Sigmoid colon (tissue), 6 donors: ENCODE measurements at regions not wholly inside any gene's neighbourhood (a gene's known extent, or its start where the extent isn't known, plus 50 kb on each side); places are given as distances from the start of the nearest gene placed in this dataset.

Source experiments
- DNase-seq: peaks from one replicate; pipeline ENCODE4 v3.0.0-alpha.2; 2019
- H3K27ac ChIP-seq, 4 donors: fragments of 200-600 bp; sonication (generic); one replicate each; pipeline ENCODE4 v1.5.1; 2016 to 2019; ENCODE audit warnings: mild to moderate bottlenecking in 1 of 4
- H3K27me3 ChIP-seq, 3 donors: fragments of 200-600 bp; sonication (generic); one replicate each; pipeline ENCODE4 v1.5.1; 2019; ENCODE audit warnings: mild to moderate bottlenecking in 1 of 3
- H3K36me3 ChIP-seq, 4 donors: fragments of 200-600 bp; sonication (generic); one replicate each; pipeline ENCODE4 v1.5.1; 2016 to 2019
- H3K4me1 ChIP-seq, 4 donors: fragments of 200-600 bp; sonication (generic); one replicate each; pipeline ENCODE4 v1.5.1; 2017 to 2019
- H3K4me3 ChIP-seq, 4 donors: fragments of 200-600 bp; sonication (generic); one replicate each; pipeline ENCODE4 v1.5.1; 2017 to 2019; ENCODE audit warnings: mild to moderate bottlenecking in 2 of 4, moderate library complexity in 1 of 4
- H3K9me3 ChIP-seq, 4 donors: fragments of 200-600 bp in 3 of 4; sonication (generic) in 3 of 4; one replicate each; pipeline versions ENCODE4 v1.5.1 to v1.6.1; 2013 to 2019
- EP300 ChIP-seq, 4 donors: sonication (generic); formaldehyde crosslinking; IDR thresholded peaks; one replicate each; pipeline ENCODE4 v1.6.1; 2017; ENCODE audit warnings: antibody characterized with exemption in 4 of 4
- POLR2A ChIP-seq, 2 donors: fragments of 450-650 bp; IDR thresholded peaks; one replicate each; pipeline ENCODE4 v1.6.1; 2016; ENCODE audit warnings: antibody characterized with exemption in 2 of 2, mild to moderate bottlenecking in 2 of 2, moderate library complexity in 2 of 2
- POLR2AphosphoS5 ChIP-seq, 4 donors: sonication (generic); formaldehyde crosslinking; IDR thresholded peaks; one replicate each; pipeline ENCODE4 v1.6.1; 2017; ENCODE audit warnings: antibody characterized with exemption in 4 of 4
- WGBS, 2 donors: extraction: QIAGEN DNeasy Blood & Tissue Kit; methylation state at CpG; one replicate each; pipeline ENCODE4 v1.1.7; 2013; 5-methylcytosine and 5-hydroxymethylcytosine counted together
- intact Hi-C: fragments of 100-400 bp; cut with DNase I; formaldehyde crosslinking; loops from one replicate; pipeline ENCODE4 v1.15.1; 2023
- TF ChIP-seq, protein P1 (sequence below), 4 experiments: fragments of 450-650 bp in 3 of 4; fragments of 200-600 bp in 1 of 4; IDR thresholded peaks; one replicate each; pipeline ENCODE4 v1.5.1; 2016 to 2019; ENCODE audit warnings: antibody characterized with exemption in 4 of 4, mild to moderate bottlenecking in 3 of 4, moderate library complexity in 2 of 4
- donor health status: healthy with polysubstance abuse.
- donor health status: healthy.

DNA sequence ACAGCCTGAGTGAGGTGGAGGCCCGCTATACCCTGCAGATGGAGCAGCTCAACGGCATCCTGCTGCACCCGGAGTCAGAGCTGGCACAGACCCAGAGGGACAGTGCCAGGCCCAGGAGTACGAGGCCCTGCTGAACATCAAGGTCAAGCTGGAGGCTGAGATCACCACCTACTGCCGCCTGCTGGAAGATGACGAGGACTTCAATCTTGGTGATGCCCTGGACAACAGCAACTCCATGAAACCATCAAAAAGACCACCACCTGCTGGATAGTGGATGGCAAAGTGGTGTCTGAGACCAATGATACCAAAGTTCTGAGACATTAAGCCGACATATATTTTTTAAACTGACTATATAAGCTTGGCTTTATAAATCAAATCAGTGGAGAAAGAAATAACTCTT is 73.3 kb upstream of the HHIP start:
- intact Hi-C loops = no loop called here
- Histone ChIP-seq H3K4me3 (no peak overlapping the region), H3K36me3 (no peaks in the 10 kb centered on the region), H3K4me1 (no peaks in the 10 kb centered on the region), H3K27ac (no peak overlapping the region), H3K9me3 (no peaks in the 10 kb centered on the region), H3K27me3 (no peaks in the 10 kb centered on the region)
- TF ChIP-seq, protein P1, sequence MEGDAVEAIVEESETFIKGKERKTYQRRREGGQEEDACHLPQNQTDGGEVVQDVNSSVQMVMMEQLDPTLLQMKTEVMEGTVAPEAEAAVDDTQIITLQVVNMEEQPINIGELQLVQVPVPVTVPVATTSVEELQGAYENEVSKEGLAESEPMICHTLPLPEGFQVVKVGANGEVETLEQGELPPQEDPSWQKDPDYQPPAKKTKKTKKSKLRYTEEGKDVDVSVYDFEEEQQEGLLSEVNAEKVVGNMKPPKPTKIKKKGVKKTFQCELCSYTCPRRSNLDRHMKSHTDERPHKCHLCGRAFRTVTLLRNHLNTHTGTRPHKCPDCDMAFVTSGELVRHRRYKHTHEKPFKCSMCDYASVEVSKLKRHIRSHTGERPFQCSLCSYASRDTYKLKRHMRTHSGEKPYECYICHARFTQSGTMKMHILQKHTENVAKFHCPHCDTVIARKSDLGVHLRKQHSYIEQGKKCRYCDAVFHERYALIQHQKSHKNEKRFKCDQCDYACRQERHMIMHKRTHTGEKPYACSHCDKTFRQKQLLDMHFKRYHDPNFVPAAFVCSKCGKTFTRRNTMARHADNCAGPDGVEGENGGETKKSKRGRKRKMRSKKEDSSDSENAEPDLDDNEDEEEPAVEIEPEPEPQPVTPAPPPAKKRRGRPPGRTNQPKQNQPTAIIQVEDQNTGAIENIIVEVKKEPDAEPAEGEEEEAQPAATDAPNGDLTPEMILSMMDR (IDR thresholded peaks at IDR 0.05) = no peak
- TF ChIP-seq POLR2A (IDR thresholded peaks at IDR 0.05) (no peak), EP300 (IDR thresholded peaks at IDR 0.05) (no peak), POLR2AphosphoS5 (IDR thresholded peaks at IDR 0.05) (no peak)
- no peak for DNase-seq
- 80 to 88% methylated on average over 7 of the region's 7 CpGs for WGBS, 2 donors

DNA sequence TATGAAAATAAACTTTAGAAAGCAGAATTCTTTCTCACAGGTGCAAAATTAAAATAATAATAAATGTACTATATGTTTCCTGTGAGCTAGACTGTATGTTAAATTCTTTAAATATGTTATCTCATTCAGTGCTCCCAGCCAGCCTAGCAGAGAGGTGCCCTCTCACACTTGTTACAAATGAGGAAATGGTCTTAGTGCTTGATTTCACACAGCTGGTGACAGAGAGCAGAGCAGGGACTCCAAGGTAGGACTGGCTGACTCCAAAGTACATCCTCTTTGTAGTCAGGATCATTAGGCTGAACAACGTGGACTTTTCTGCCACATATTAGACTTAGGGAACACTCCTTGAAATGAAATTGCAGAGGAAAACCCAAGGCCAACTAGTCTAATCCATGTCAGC is 72.0 kb upstream of the HHIP start:
- Histone ChIP-seq H3K9me3 (no peaks in the 10 kb centered on the region), H3K27me3 (no peaks in the 10 kb centered on the region), H3K36me3 (no peaks in the 10 kb centered on the region), H3K27ac (no peak overlapping the region), H3K4me1 (no peaks in the 10 kb centered on the region), H3K4me3 (no peak overlapping the region)
- DNase-seq = no peak
- intact Hi-C loops = no loop called here
- TF ChIP-seq POLR2AphosphoS5 (IDR thresholded peaks at IDR 0.05) = no peak
- 6 to 14% methylated on average over 1 of the region's 1 CpG for WGBS, 2 donors

DNA sequence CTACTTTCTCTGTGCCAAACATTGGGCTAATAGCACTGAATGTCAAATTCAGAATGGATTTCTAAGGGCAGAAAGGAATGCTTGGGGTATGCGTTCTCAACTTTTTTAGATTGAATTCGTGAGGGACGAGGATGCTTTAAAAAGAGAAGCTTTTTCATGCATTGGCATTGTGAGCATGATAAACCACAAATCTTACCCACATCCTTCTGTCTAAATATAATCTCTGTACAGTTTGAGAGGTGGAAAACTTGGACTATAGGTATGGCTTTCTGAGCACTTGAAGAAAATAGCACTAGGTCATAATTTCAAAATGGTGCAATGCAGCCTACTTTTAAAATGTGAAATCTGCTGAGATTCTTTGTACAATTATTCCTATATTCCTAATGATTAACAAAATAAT is 71.4 kb upstream of the HHIP start:
- intact Hi-C loops = no loop called here
- Histone ChIP-seq H3K27me3 (no peaks in the 10 kb centered on the region), H3K36me3 (no peaks in the 10 kb centered on the region), H3K9me3 (no peaks in the 10 kb centered on the region), H3K27ac (no peak overlapping the region), H3K4me1 (no peaks in the 10 kb centered on the region), H3K4me3 (no peak overlapping the region)
- TF ChIP-seq EP300 (IDR thresholded peaks at IDR 0.05) (no peak), POLR2AphosphoS5 (IDR thresholded peaks at IDR 0.05) (no peak), POLR2A (IDR thresholded peaks at IDR 0.05) (no peak)
- 56 to 86% methylated on average over 3 of the region's 3 CpGs for WGBS, 2 donors
- DNase-seq = no peak

DNA sequence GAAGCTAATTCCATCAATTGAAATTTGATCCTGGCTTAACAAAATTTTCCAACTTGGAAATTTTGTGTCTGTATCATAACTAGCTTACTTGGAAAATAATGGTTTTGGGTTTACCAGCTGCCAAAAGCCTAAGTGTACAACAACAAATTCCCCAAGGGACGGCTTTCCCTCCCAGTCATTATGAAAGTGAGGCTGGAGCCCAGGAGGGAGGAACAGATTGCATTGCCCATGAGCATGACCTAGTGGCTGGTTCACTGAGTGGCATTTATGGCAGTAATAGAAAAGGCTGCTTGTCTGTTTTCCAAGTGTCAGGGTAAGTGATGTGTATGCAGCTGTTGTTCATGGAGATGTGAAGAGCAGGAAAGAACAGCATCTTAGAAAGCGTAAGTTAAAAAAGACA is 70.8 kb upstream of the HHIP start:
- intact Hi-C loops = no loop called here
- H3K27me3 ChIP-seq = no peaks in the 10 kb centered on the region
- no peak for DNase-seq
- H3K4me1 ChIP-seq = no peaks in the 10 kb centered on the region
- no peaks in the 10 kb centered on the region for H3K36me3 ChIP-seq
- WGBS, 2 donors = 48 to 63% methylated on average over 2 of the region's 2 CpGs
- TF ChIP-seq, protein P1 (IDR thresholded peaks at IDR 0.05) = no peak
- no peak for TF ChIP-seq EP300 (IDR thresholded peaks at IDR 0.05)
- no peak for TF ChIP-seq POLR2A (IDR thresholded peaks at IDR 0.05)
- no peak for TF ChIP-seq POLR2AphosphoS5 (IDR thresholded peaks at IDR 0.05)
- H3K4me3 ChIP-seq = no peak overlapping the region
- H3K27ac ChIP-seq = no peak overlapping the region
- no peaks in the 10 kb centered on the region for H3K9me3 ChIP-seq

DNA sequence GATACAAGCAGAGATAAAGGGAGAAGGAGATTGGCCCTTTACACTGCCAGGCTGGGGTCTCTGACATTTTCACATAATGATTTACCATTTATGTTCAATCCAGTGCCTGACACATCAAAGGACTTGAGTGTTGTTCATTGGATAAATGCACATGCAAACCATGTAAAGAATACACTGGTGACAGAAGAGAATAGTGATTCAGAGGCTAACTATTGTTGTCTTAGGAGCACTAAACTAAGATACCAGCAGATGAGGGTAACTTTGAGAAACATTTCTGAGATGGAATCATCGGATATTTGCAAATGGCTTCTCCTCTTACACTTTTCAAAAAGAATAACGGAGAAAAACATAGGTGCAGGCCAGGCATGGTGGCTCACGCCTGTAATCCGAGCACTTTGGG is 67.3 kb upstream of the HHIP start:
- Histone ChIP-seq H3K36me3 (no peaks in the 10 kb centered on the region), H3K4me3 (no peak overlapping the region), H3K27me3 (no peaks in the 10 kb centered on the region), H3K9me3 (no peaks in the 10 kb centered on the region), H3K4me1 (no peaks in the 10 kb centered on the region), H3K27ac (no peak overlapping the region)
- DNase-seq = no peak
- intact Hi-C loops = no loop called here
- 96 to 98% methylated on average over 4 of the region's 4 CpGs for WGBS, 2 donors
- no peak for TF ChIP-seq EP300 (IDR thresholded peaks at IDR 0.05)

DNA sequence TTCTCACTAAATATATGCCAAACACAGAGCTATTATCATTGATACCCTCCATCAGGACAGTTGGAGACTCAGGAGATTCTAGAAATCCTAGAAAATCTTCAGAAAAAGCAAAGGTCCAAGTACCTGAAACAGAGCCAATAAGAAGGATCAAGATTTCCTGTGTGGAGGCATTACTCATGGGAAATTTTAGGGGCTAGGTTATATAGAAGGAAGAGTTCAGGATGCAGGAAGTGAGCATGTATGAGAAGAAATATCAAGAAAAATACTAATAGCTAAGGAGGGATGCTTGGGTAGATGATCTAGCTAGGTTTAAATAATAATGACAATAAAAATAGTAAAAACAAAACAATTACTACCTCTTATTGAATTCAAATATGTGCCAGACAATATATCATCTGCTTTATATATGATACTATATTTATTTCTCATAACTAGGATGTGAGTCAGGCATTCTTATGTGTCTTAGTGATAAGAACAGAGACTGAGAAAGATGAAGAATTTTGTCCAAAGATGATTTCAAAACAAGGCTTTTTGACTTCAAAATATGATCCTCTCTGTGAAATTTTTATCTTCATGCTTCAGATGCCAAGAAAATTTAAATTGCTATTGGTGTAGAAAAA is 66.4 kb upstream of the HHIP start:
- Histone ChIP-seq H3K4me1 (no peaks in the 10 kb centered on the region), H3K27ac (no peak overlapping the region), H3K27me3 (no peaks in the 10 kb centered on the region), H3K4me3 (no peak overlapping the region), H3K9me3 (no peaks in the 10 kb centered on the region), H3K36me3 (no peaks in the 10 kb centered on the region)
- no peak for DNase-seq
- intact Hi-C loops = no loop called here
- TF ChIP-seq EP300 (IDR thresholded peaks at IDR 0.05) = no peak
- TF ChIP-seq, protein P1 (IDR thresholded peaks at IDR 0.05) = no peak
- no peak for TF ChIP-seq POLR2AphosphoS5 (IDR thresholded peaks at IDR 0.05)
- TF ChIP-seq POLR2A (IDR thresholded peaks at IDR 0.05) = no peak
